NCI-H2196 (cell line): ENCODE measurements at regions not wholly inside any gene's neighbourhood (a gene's known extent, or its start where the extent isn't known, plus 50 kb on each side); places are given as distances from the start of the nearest gene placed in this dataset.

Experiments used
- DNase-seq: peaks from one replicate; lab custom pipeline; 2025; ENCODE audit not compliant: unreplicated experiment; lab: John Stamatoyannopoulos, UW

- no peak for DNase-seq
Observed at GRCh38 chr1:177351361-177352108, 180.8 kb downstream of the BRINP2 start.

- DNase-seq: no peak
Observed at GRCh38 chr1:177346790-177347359, 176.1 kb downstream of the BRINP2 start.

DNA sequence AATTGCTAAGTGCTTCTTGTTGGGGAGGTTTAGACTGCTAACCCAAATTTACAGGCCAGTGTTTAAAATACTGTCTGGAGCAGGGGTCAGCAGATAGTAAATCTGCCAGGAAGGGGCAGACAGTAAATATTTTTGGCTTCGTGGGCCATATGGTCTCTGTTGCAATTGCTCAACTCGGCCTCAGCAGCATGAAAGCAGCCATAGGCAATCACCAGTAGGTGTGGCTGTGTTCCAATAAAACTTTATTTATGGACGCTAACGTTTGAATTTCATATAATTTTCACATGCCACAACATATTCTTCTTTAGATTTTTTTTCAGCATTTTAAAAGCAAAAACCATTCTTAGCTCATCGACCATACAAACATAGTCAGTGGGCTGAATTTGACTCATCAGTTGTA is 172.7 kb downstream of the BRINP2 start:
- DNase-seq: no peak

GRCh38 chr1:177341773-177342172 is 171.0 kb downstream of the BRINP2 start:
- DNase-seq: no peak

GRCh38 chr1:177340601-177341067 is 169.9 kb downstream of the BRINP2 start:
- no peak for DNase-seq

DNA sequence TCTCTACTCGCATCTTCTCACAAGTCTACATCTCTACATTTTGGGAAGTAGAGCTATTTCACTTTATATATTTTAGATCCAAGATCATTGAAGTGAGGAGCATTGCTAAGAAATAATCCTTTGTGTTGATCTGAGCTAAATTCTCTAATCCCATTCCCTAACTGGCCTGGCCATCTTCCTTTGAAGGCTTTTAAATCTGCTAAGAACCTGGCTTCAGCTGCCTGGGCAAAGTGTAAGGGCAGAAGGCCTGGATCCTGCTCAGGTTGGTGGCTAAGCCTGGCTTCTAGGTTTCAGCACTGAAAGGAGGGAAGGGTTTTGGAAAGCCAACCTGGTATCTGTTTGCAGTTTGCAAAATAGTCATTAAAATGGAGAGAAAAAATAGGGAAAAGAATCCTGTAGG is 167.6 kb downstream of the BRINP2 start:
- no peak for DNase-seq

GRCh38 chr1:177334903-177335302 is 164.1 kb downstream of the BRINP2 start:
- no peak for DNase-seq

DNA sequence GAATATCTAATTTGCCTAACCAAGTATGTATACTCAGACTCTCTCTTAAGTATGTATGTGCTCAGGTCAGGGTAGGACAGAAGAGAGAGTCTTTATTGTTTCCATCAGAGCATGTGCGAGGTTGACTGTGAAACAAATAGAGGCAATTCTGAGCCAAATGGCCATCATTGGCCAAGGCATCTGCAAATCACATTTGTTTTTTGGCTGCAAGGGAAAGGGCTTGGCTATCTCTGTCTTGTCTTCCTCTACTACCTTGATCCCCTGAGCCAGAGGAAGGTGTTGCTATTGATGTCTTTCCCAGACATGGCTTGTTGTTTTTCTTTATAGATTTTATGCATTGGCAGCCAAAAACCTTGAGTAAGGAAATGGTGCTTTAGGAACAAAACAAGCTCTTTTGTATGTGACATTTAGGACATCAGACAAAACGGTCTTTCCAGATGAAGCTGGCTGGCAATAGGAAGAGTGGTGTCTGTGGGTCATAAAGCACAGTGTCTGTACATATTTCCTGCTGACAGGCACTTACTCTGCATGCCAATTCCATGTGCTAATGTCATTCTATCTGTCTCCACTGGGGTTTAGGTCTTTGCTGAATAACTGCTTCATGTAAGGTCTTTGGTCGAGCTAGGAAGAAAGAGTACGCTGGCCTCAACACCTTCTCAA is 163.3 kb downstream of the BRINP2 start:
- no peak for DNase-seq
